ENCODE measurements at regions not wholly inside any gene's neighbourhood (a gene's known extent, or its start where the extent isn't known, plus 50 kb on each side); places are given as distances from the start of the nearest gene placed in this dataset.

- TF ChIP-seq, protein P1, sequence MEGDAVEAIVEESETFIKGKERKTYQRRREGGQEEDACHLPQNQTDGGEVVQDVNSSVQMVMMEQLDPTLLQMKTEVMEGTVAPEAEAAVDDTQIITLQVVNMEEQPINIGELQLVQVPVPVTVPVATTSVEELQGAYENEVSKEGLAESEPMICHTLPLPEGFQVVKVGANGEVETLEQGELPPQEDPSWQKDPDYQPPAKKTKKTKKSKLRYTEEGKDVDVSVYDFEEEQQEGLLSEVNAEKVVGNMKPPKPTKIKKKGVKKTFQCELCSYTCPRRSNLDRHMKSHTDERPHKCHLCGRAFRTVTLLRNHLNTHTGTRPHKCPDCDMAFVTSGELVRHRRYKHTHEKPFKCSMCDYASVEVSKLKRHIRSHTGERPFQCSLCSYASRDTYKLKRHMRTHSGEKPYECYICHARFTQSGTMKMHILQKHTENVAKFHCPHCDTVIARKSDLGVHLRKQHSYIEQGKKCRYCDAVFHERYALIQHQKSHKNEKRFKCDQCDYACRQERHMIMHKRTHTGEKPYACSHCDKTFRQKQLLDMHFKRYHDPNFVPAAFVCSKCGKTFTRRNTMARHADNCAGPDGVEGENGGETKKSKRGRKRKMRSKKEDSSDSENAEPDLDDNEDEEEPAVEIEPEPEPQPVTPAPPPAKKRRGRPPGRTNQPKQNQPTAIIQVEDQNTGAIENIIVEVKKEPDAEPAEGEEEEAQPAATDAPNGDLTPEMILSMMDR (IDR thresholded peaks at IDR 0.05; ENCODE audit: low read depth, low read length), result 0 out of 2 replicates have a peak, but pooled peaks have one; percentile 8
- Histone ChIP-seq H3K4me1 (peaks cover 10% of the 10 kb centered on the region; the same call in 1 of the 2 replicates), H3K36me3 (no peaks in the 10 kb centered on the region), H3K9me3 (no peaks in the 10 kb centered on the region), H3K27me3 (no peaks in the 10 kb centered on the region), H3K4me3 (ENCODE audit: low read depth, low read length) (no peak overlapping the region)
- DNase-seq, result peak; percentile 41
Measured at GRCh38 chr17:33990943-33991706, 264.0 kb upstream of the CCL2 start.

DNA sequence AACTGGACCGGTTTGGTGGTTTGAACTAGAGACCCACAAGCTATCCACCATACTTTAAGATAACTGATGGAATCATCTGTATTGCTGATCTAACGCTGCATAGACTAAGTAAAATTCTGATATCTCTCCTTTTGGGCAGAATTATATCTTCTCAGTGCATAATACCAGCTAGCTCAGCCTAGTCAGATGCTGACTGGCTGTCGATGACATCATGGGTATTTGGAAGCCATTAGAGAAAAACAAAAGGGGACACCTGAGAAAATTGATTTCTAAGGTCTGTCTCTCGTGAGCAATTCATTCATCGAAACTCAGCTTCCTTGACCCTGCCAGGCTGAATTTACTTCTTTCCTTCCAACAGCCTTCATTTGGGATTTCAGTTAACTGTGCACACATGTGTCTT is 263.0 kb upstream of the CCL2 start:
- H3K27me3 ChIP-seq, result no peaks in the 10 kb centered on the region
- no peak overlapping the region for H3K4me3 ChIP-seq (ENCODE audit: low read depth, low read length)
- peaks cover 10% of the 10 kb centered on the region; the same call in 1 of the 2 replicates for H3K4me1 ChIP-seq
- TF ChIP-seq, protein P1 (IDR thresholded peaks at IDR 0.05; ENCODE audit: low read depth, low read length), result no peak
- H3K36me3 ChIP-seq, result no peaks in the 10 kb centered on the region
- no peak for DNase-seq
- H3K9me3 ChIP-seq, result no peaks in the 10 kb centered on the region

GRCh38 chr17:34000639-34001038 is 254.4 kb upstream of the CCL2 start:
- Histone ChIP-seq H3K4me1 (no peaks in the 10 kb centered on the region), H3K36me3 (no peaks in the 10 kb centered on the region), H3K27me3 (no peaks in the 10 kb centered on the region), H3K9me3 (no peaks in the 10 kb centered on the region; the same call in 1 of the 2 replicates), H3K4me3 (ENCODE audit: low read depth, low read length) (no peak overlapping the region)
- DNase-seq, result no peak
- TF ChIP-seq, protein P1 (IDR thresholded peaks at IDR 0.05; ENCODE audit: low read depth, low read length), result no peak

GRCh38 chr17:34001246-34001645 is 253.8 kb upstream of the CCL2 start:
- Histone ChIP-seq H3K27me3 (no peaks in the 10 kb centered on the region), H3K36me3 (no peaks in the 10 kb centered on the region), H3K4me1 (no peaks in the 10 kb centered on the region), H3K9me3 (no peaks in the 10 kb centered on the region; the same call in 1 of the 2 replicates), H3K4me3 (ENCODE audit: low read depth, low read length) (no peak overlapping the region)
- TF ChIP-seq, protein P1 (IDR thresholded peaks at IDR 0.05; ENCODE audit: low read depth, low read length), result no peak
- no peak for DNase-seq

DNA sequence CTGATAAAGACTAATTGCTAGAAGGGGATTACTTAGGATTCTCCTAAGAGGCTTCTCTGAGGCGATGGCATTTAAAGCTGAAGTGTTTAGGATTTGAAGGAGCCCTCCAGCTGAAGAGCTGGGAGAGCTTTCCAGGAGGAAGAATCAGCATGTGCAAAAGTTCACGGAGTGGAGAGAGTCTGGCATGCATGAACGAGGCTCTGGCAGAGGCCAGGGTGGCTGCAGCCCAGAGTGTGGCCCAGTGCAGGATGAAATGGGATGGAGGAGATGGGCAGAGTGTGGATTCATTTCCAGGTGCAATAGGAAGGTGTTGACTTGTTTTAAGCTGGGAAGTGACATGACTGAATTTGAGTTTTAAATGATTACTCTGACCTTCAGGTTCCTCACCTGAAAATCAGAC is 249.0 kb upstream of the CCL2 start:
- Histone ChIP-seq H3K9me3 (no peaks in the 10 kb centered on the region; the same call in 1 of the 2 replicates), H3K27me3 (no peaks in the 10 kb centered on the region), H3K36me3 (no peaks in the 10 kb centered on the region), H3K4me1 (no peaks in the 10 kb centered on the region), H3K4me3 (ENCODE audit: low read depth, low read length) (no peak overlapping the region)
- no peak for DNase-seq
- TF ChIP-seq, protein P1 (IDR thresholded peaks at IDR 0.05; ENCODE audit: low read depth, low read length), result no peak

DNA sequence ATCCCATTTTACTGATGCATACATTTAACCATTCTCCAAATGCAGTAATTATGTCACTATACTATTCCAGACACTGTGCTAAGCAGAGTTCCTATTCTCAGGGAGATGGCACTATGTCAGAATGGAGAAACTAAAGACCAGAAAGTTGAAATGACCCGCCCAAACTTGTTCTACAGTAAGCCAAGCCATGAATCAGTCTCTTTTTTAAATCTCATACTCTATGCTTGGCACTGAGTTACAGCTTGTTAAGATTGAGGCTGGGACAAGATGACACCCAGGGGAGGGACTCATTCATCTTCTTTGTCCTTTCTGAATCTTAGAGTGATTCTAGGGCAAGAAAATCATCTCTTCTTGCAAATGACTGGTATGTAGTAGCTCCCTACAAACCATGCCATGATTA is 247.0 kb upstream of the CCL2 start:
- Histone ChIP-seq H3K4me1 (no peaks in the 10 kb centered on the region), H3K4me3 (ENCODE audit: low read depth, low read length) (no peak overlapping the region), H3K27me3 (no peaks in the 10 kb centered on the region), H3K36me3 (no peaks in the 10 kb centered on the region), H3K9me3 (no peaks in the 10 kb centered on the region)
- TF ChIP-seq, protein P1 (IDR thresholded peaks at IDR 0.05; ENCODE audit: low read depth, low read length), result no peak
- no peak for DNase-seq
